WERI-Rb-1 (cell line): ENCODE measurements at regions not wholly inside any gene's neighbourhood (a gene's known extent, or its start where the extent isn't known, plus 50 kb on each side); places are given as distances from the start of the nearest gene placed in this dataset.
A peak's percentile ranks its signal among the peaks of the same experiment; 100 is the strongest.

ENCODE experiments used
- DNase-seq: peaks from one replicate; pipeline ENCODE4 v3.0.0-alpha.2; 2020
- H3K27ac ChIP-seq: fragments of 250-450 bp; sonication (Bioruptor Pico); 2 replicates; pipeline ENCODE4 v1.5.1; 2020; ENCODE audit warnings: mild to moderate bottlenecking, moderate library complexity
- H3K27me3 ChIP-seq: fragments of 250-450 bp; sonication (Bioruptor Pico); 2 replicates; pipeline ENCODE4 v1.5.1; 2021; ENCODE audit warnings: mild to moderate bottlenecking, low read depth, moderate library complexity; ENCODE audit not compliant: insufficient read depth, severe bottlenecking
- H3K36me3 ChIP-seq: fragments of 250-450 bp; sonication (Bioruptor Pico); 2 replicates; pipeline ENCODE4 v1.5.1; 2020; ENCODE audit warnings: mild to moderate bottlenecking, moderate library complexity
- H3K4me3 ChIP-seq: 2 replicates; pipeline ENCODE4 v1.5.1; 2011; ENCODE audit warnings: low read depth, mild to moderate bottlenecking, control low read depth, low read length
- H3K9me3 ChIP-seq: fragments of 250-450 bp; sonication (Bioruptor Pico); 2 replicates; pipeline ENCODE4 v1.5.1; 2021; ENCODE audit warnings: mild to moderate bottlenecking, moderate library complexity; ENCODE audit not compliant: severe bottlenecking
- TF ChIP-seq, protein P1 (sequence below): IDR thresholded peaks from 2 replicates; pipeline ENCODE4 v1.5.1; 2011; ENCODE audit warnings: low read depth, mild to moderate bottlenecking, control low read depth, inconsistent platforms, low read length

DNA sequence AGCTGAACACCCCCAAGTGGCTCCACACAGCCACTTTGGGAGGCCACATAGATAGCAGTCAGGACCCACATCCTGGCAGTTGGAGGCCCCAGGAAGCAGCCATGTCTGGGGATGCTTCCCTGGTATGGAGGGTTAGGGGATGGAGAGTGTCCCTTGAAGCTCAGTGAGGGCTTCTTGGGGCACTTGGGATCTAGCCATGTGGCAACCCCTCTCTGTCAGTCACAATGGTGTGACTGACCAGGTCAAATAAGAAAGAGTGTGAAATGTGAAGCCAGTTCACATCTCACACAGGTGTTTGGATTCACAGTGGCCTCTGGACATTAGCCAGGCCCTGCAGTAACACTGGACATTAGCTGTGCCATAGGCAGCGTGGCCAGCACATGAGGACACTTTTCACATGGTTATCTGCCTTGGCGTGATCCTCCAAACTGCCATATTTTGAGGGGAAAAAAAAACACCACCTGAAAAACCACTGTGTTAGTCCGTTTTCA is 53.9 kb upstream of the IL17B start:
- no peak overlapping the region for H3K4me3 ChIP-seq
- H3K27ac ChIP-seq = no peak overlapping the region; the same call in 1 of the 2 replicates
- H3K27me3 ChIP-seq = no peaks in the 10 kb centered on the region
- no peaks in the 10 kb centered on the region for H3K9me3 ChIP-seq
- peaks cover 2% of the 10 kb centered on the region; the same call in 1 of the 2 replicates for H3K36me3 ChIP-seq
- DNase-seq = no peak
- TF ChIP-seq, protein P1, sequence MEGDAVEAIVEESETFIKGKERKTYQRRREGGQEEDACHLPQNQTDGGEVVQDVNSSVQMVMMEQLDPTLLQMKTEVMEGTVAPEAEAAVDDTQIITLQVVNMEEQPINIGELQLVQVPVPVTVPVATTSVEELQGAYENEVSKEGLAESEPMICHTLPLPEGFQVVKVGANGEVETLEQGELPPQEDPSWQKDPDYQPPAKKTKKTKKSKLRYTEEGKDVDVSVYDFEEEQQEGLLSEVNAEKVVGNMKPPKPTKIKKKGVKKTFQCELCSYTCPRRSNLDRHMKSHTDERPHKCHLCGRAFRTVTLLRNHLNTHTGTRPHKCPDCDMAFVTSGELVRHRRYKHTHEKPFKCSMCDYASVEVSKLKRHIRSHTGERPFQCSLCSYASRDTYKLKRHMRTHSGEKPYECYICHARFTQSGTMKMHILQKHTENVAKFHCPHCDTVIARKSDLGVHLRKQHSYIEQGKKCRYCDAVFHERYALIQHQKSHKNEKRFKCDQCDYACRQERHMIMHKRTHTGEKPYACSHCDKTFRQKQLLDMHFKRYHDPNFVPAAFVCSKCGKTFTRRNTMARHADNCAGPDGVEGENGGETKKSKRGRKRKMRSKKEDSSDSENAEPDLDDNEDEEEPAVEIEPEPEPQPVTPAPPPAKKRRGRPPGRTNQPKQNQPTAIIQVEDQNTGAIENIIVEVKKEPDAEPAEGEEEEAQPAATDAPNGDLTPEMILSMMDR = no peak

DNA sequence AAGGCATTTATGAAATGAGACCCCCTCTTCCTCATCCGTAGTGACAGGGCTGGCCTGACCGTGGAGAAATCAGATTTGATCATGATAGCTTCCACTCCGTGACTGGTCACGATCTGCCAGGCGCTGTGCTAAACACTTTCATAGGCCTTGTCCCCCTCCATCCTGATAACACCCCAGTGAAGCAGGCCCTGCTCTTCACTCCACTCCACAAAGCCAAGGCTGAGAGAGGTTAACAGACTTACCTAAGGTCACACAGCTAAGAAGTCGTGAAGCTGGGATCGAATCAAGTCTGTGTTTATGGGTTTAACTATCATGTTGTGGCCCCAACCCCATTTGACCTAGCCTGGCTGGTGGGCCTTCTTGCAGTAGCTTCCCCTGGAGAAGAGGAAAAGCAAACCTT is 53.3 kb upstream of the IL17B start:
- Histone ChIP-seq H3K9me3 (no peaks in the 10 kb centered on the region), H3K27me3 (no peaks in the 10 kb centered on the region), H3K36me3 (peaks cover 2% of the 10 kb centered on the region; the same call in 1 of the 2 replicates), H3K27ac (no peak overlapping the region), H3K4me3 (no peak overlapping the region)
- TF ChIP-seq, protein P1 = no peak
- DNase-seq = no peak

DNA sequence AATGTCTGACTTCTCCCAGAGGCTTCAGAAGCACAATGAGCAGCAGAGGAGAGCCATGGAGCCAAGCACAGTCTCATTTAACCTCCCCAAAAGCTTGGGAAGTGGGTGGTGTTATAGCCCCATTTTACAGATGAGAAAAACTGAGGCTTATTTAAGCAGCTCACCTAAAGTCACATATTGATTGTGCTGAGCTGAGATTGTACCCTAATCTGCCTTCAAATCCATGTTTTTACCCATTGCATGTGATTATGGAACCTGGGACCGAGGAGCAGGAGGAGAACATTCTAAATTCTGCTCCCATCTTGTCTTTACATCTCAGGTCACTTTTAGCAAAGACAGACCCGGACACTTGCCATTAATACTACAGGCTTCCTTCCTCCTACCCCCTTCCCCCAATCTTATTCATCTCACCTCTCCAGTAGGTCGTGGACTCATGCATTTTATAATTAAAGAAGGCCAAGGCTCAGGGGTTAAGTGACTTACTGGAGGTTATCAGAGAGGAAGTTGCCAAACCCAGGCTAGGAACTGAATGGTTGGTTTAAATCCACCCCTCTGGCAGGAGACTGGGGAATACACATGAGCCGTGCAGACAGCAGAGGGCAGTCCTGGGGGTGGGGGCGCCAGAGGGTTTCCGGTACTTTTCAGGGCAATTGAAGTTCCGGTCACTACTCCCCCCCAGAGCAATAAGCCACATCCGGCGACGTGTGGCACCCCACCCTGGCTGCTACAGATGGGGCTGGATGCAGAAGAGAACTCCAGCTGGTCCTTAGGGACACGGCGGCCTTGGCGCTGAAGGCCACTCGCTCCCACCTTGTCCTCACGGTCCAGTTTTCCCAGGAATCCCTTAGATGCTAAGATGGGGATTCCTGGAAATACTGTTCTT is 51.0 kb upstream of the IL17B start:
- Histone ChIP-seq H3K27ac (peak overlapping the region; percentile 47), H3K36me3 (peaks cover 2% of the 10 kb centered on the region; the same call in 1 of the 2 replicates), H3K9me3 (no peaks in the 10 kb centered on the region), H3K27me3 (no peaks in the 10 kb centered on the region), H3K4me3 (no peak overlapping the region)
- DNase-seq = peak; percentile 49
- TF ChIP-seq, protein P1 = peak; percentile 35; the same call in 1 of the 2 replicates
